HUDEP-2 (cell line): ENCODE measurements at regions not wholly inside any gene's neighbourhood (a gene's known extent, or its start where the extent isn't known, plus 50 kb on each side); places are given as distances from the start of the nearest gene placed in this dataset.
"Not testable (repeated sequence)": the region's sequence is repeated elsewhere in the genome, so short reads cannot be mapped to it uniquely, and the experiment has no call there.

ENCODE experiments used
- DNase-seq, 76 experiments: peaks; one replicate each; lab custom pipeline; 2025; ENCODE audit not compliant: unreplicated experiment in 76 of 76; lab: John Stamatoyannopoulos, UW

GRCh38 chr7:1298931-1299885 lies 66.5 kb downstream of the UNCX start:
- no peak for DNase-seq

DNA sequence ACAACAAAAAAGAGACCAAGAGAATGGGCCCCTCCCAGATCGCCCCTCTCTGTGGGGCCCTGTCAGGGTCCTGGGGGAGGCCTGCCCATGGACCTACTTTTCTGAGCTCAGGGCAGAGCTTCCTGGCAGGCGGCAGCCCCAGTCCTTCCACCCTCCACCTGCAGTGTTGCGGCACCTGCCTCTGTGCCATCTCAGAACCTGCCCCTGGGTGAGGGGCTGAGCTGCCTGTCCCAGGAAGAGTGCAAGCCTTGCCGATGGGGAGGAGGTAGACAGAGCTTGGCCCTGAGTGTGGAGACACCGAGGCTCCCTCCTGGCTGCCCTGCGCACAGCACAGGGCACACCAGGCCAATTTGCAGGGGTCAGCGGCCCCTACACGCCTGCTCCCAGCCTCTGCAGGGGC lies 67.5 kb downstream of the UNCX start:
- DNase-seq, result no peak

DNA sequence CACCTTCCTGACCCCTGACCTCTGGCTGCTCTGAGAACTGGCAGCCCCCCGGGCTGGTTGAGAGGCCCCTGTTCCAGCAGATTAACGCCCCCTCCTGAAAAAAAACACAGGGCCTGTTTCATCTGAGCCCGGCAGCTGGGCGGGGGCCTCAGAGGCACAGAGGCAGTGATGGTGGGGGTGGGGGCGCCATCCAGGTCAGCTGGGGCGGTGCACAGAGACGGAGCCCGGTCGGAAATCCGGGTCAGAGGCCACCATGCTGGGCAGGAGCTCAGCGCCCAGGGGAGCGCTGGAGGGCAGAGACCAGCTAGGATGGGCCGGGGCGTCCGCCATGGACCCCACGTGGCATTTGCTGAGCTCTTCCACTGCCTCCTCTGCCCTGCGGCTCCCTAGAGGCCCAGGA lies 68.0 kb downstream of the UNCX start:
- no peak for DNase-seq

- DNase-seq, result no peak
Observed at GRCh38 chr7:1301054-1301881, 68.6 kb downstream of the UNCX start.

GRCh38 chr7:1301882-1302251 lies 69.2 kb downstream of the UNCX start:
- no peak for DNase-seq

DNA sequence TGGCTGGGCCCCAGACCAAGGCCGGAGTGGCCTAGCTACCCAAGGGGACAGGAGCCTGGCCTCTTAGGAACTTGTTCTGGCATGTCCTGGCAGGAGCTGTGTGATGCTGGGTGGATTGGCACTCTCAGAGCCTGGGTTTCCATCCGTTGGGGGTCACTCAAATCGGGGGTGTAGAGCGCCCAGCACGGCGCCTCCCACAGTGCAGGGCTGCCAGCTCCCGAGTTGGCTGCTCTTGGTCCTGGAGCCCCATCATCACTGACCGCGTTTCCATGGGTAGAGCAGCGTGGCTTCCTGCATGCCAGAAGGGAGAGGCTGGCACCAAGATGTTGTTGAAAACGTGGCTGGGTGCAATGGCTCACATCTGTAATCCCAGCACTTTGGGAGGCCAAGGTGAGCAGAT lies 70.3 kb downstream of the UNCX start:
- DNase-seq, result no peak

- DNase-seq, result not testable (repeated sequence)
Observed at GRCh38 chr7:1304011-1304410, 71.3 kb downstream of the UNCX start.

- no peak for DNase-seq
Observed at GRCh38 chr7:1305873-1306272, 73.2 kb downstream of the UNCX start.

- DNase-seq, result no peak
Observed at GRCh38 chr7:1307828-1308227, 75.2 kb downstream of the UNCX start.

- DNase-seq, result no peak
Observed at GRCh38 chr7:1309290-1309689, 76.6 kb downstream of the UNCX start.

DNA sequence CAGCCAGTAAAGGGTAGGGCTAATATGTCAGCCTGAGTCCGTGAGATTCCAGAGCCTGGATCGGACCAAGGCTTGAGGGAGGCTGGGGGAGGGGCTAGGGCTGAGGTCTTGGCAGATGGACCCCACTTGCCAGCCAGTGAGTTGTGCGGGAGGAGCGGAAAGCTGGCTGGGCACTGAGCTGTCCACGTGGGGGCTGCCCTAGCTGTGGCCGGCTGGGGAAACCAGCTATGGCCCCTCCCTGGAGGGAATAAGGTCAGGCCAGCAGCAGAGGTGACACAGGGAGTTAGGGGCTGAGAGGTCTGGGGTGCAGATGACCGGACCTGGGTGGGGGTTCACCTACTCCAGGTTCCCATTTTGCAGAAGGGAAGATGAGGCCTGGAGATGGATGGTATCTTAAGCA lies 77.3 kb downstream of the UNCX start:
- no peak for DNase-seq

GRCh38 chr7:1310936-1311335 lies 78.3 kb downstream of the UNCX start:
- no peak for DNase-seq

DNA sequence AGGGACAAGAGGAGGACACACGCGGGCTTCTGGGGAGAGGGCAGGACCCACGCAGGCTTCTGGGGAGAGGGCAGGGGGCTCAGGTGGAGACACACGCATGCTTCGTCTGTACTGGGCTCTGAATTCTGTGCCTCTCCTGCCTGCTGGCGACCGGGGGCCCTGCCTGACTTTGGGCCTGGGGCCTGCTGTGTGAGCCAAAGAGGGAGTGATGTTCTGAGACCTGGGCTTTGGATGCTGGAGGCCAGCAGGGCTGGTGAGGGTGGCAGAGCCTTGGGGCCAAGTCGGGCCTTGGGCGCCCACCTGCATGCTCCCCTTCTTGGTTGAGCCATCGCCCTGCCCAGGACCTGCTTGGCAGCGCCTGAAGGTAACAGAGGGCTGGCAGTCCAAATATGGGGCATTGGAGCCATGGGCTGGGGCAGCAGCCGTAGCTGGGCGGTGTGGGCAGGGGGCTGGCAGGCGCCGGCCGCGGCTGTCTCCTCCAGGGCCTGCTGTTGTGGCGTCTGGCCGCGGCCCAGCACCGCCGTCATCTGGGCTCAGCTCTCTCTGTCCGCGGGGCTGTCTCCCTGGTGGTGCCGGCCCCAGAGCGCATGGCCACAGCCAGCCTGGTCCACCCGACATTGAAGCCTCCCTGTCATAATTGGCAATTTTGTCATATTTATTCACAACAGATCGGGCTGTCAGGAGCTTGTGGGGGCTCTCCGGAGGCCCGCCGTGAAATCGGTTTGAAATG lies 78.9 kb downstream of the UNCX start:
- no peak for DNase-seq

GRCh38 chr7:1312136-1313070 lies 79.7 kb downstream of the UNCX start:
- DNase-seq, result no peak

GRCh38 chr7:1313613-1314012 lies 80.9 kb downstream of the UNCX start:
- DNase-seq, result no peak

DNA sequence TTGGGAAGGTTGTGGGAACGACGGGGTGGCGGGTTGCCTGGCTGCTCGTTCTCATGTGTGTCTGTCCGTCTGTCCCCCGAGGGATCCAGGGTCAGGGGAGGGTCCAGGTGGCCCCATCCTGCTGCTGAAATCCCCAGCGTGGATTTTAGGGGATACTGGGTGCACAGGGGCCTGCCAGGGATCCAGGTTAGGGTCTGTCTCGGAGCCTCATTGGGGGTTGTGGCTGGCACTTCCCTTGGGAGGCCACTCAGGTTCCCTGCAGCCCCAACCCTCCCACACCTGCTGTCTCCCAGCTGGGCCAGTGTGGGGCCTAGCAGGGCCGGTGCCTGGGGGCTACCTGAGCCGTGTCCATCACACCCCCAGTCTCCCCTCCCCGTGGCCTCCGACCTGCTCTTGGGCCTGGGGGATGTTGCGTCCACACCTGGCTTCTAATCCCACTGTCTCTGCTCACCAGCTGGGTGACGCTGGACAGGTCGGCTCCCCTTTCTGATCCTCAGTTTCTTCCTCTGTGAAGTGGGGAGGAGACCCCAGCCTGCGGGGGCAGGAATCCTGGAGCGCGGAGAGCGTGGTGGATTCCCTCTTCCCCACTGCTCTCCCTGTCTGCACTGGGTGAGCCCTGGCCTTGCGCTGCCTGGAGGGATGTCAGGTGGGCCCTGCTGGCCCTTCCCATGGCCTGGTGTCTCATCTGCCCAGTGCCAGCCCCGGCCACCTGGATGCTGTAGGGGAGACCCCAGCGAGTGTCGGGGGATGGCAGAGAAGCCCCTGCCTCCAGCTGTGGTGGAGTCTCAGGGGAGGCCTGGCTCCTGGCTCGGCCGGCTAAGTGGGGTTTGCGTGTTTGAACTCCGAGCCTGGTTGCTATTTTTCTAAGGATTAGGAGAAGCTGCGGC lies 81.6 kb downstream of the UNCX start:
- DNase-seq, result no peak

DNA sequence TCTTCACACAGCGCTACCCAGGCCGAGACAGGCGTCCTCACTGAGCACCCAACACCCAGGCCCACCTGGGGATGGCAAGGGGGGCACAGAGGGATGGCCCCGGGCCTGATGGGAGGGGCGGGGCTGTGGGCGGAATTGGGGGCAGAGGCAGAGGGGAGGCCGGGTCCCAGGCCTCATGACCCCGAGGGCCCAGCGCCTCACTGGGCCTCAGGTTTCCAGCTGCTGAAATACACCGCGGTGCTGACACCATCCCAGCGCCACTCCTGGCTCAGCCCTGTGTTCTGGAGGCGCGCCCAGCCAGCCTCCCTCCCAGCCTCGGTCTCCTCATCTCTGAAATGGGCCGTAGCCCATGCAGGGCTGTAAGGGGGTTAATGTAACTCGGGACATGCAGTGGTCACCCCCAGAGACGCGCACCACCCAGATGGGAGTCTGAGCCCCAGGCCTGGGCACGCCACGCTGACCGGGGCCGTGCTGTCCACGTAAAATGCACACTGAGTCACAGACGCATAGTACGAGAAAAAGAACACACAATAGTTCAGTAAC lies 82.3 kb downstream of the UNCX start:
- no peak for DNase-seq

GRCh38 chr7:1316086-1316485 lies 83.4 kb downstream of the UNCX start:
- no peak for DNase-seq

DNA sequence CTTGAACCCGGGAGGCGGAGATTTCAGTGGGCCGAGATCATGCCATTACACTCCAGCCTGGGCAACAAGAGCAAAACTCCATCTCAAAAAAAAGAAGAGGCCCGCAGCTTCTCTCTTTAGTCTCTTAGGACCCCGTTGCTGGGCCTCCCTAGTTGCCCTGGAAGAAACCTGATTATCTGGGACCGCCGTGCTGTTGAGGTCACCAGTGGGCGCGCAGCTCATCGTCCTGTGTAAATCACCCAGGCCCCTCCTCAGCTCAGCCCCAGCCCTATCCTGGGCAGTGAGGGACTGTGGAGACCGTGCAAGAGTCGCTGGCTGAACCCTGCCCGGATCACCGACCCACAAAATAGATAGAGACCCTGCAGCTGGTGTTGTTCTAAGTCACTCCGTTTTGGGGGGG lies 85.0 kb downstream of the UNCX start:
- no peak for DNase-seq
